GM13976 (cell line): ENCODE measurements at regions not wholly inside any gene's neighbourhood (a gene's known extent, or its start where the extent isn't known, plus 50 kb on each side); places are given as distances from the start of the nearest gene placed in this dataset.
"Not testable (repeated sequence)": the region's sequence is repeated elsewhere in the genome, so short reads cannot be mapped to it uniquely, and the experiment has no call there.

Experiments
- DNase-seq: peaks from one replicate; pipeline ENCODE4 v3.0.0; 2012; ENCODE audit warnings: low spot score
- in situ Hi-C: fragments of 300-500 bp; cut with MboI; formaldehyde crosslinking; loops from one replicate; pipeline ENCODE4 v1.12.0; 2022; ENCODE audit warnings: low sequenced_read_pairs, mixed read lengths, inconsistent platforms; ENCODE audit not compliant: unreplicated experiment
- TF ChIP-seq, protein P1 (sequence below): IDR thresholded peaks from 2 replicates; pipeline ENCODE4 v1.5.1; 2012; ENCODE audit warnings: borderline replicate concordance, mild to moderate bottlenecking; ENCODE audit not compliant: insufficient read depth; ENCODE audit errors: extremely low read depth, missing control alignments, control extremely low read depth

GRCh38 chr2:116167107-116167506, 1647.4 kb upstream of the DDX18 start:
- TF ChIP-seq, protein P1, sequence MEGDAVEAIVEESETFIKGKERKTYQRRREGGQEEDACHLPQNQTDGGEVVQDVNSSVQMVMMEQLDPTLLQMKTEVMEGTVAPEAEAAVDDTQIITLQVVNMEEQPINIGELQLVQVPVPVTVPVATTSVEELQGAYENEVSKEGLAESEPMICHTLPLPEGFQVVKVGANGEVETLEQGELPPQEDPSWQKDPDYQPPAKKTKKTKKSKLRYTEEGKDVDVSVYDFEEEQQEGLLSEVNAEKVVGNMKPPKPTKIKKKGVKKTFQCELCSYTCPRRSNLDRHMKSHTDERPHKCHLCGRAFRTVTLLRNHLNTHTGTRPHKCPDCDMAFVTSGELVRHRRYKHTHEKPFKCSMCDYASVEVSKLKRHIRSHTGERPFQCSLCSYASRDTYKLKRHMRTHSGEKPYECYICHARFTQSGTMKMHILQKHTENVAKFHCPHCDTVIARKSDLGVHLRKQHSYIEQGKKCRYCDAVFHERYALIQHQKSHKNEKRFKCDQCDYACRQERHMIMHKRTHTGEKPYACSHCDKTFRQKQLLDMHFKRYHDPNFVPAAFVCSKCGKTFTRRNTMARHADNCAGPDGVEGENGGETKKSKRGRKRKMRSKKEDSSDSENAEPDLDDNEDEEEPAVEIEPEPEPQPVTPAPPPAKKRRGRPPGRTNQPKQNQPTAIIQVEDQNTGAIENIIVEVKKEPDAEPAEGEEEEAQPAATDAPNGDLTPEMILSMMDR: no peak
- DNase-seq: no peak
- in situ Hi-C loops: no loop called here

GRCh38 chr2:116180072-116180471, 1634.4 kb upstream of the DDX18 start:
- in situ Hi-C loops: no loop called here
- DNase-seq: no peak
- TF ChIP-seq, protein P1: no peak

GRCh38 chr2:116190684-116191083, 1623.8 kb upstream of the DDX18 start:
- in situ Hi-C loops, DNase-seq: not testable (repeated sequence)

GRCh38 chr2:116200086-116200485, 1614.4 kb upstream of the DDX18 start:
- in situ Hi-C loops: no loop called here
- TF ChIP-seq, protein P1: no peak
- DNase-seq: no peak

GRCh38 chr2:116211719-116212118, 1602.8 kb upstream of the DDX18 start:
- in situ Hi-C loops: no loop called here
- DNase-seq: no peak
- TF ChIP-seq, protein P1: no peak

- in situ Hi-C loops: no loop called here
- DNase-seq: no peak
- TF ChIP-seq, protein P1: no peak
Observed at GRCh38 chr2:116222793-116223192, 1591.7 kb upstream of the DDX18 start.

DNA sequence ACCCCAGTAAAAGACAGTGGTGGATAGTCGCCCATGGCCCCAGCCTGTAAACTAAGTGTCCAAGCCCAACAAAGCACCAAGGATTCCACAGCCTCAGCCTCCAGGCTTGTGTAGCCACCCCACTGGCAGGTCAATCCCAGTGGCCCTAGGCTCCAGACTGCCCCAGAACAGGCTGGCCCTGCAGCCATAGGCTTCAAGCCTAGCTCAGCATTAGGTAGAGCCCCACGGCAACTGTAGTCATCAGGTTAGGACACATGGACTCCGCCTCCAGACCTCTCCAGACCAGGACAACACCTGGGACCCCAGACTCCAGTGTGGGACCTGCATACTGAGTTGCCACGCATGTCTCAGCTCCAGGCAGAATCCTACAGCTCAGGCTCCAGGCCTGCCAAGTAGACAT, 1590.6 kb upstream of the DDX18 start:
- TF ChIP-seq, protein P1: no peak
- DNase-seq: no peak
- in situ Hi-C loops: no loop called here

DNA sequence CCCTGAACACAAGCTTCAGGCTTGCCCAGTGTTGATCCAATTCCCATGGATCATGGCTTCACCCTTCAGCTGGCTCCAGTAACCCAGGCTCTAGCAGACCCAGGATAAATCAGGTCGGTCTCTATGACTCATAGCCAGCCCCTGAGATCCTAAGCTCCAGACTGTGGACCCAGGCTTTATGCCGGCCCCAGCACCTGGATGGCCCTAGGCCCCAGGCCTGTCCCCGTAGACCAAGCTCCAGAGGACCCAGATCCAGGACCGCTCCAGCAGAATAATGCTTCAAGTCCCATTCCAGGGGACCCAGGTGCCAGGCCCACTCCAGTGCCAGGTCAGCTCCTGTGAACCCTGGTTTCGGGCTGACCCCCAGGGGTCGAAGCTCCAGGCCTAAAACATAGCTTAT, 1589.9 kb upstream of the DDX18 start:
- in situ Hi-C loops: no loop called here
- no peak for DNase-seq
- TF ChIP-seq, protein P1: no peak
